Cardiac muscle cell (in vitro differentiated cells and primary cell): ENCODE measurements at regions not wholly inside any gene's neighbourhood (a gene's known extent, or its start where the extent isn't known, plus 50 kb on each side); places are given as distances from the start of the nearest gene placed in this dataset.

ENCODE experiments used
- DNase-seq, 2 donors: peaks; one replicate each; pipeline versions ENCODE4 v3.0.0 to v3.0.0-alpha.2; 2010 to 2017; ENCODE audit warnings: low read depth in 1 of 2, low spot score in 1 of 2
- H3K27ac ChIP-seq: fragments of 200-600 bp; sonication (generic); 2 replicates; pipeline ENCODE4 v1.5.1; 2016
- H3K27me3 ChIP-seq: fragments of 200-600 bp; sonication (generic); 2 replicates; pipeline ENCODE4 v1.6.0; 2016; ENCODE audit warnings: control low read depth
- H3K36me3 ChIP-seq: fragments of 200-600 bp; sonication (generic); 2 replicates; pipeline ENCODE4 v1.5.1; 2016; ENCODE audit warnings: control low read depth
- H3K4me1 ChIP-seq: fragments of 200-600 bp; sonication (generic); 2 replicates; pipeline ENCODE4 v1.8.1; 2017; ENCODE audit warnings: low read depth, mild to moderate bottlenecking, mixed run types
- H3K4me3 ChIP-seq: fragments of 200-600 bp; sonication (generic); 2 replicates; pipeline ENCODE4 v1.5.1; 2016; ENCODE audit warnings: mild to moderate bottlenecking
- H3K9me3 ChIP-seq: fragments of 200-600 bp; sonication (generic); 2 replicates; pipeline ENCODE4 v1.5.1; 2017; ENCODE audit warnings: low read depth, mild to moderate bottlenecking, control low read depth
- TF ChIP-seq, protein P1 (sequence below): IDR thresholded peaks from 2 replicates; pipeline ENCODE4 v1.5.1; 2012; ENCODE audit warnings: low read depth, mild to moderate bottlenecking, low read length

DNA sequence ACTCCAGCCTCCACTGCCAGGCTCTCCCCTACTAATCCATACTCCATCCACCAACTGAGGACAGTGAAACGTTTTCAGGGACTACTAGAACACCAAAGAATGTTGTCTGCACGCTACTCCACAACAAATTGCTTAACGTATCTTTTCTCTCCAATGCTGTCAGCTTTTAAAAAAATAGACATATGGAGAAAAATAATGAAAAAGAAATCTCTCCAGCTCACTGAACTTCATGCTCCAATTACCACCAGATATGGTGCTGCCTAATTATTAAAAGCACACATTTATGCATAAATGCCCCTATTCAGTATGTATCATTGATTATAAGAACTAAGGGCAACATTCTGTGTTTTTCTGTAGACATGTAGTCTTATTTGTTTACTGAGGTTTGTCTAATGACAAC is 672.2 kb upstream of the ANO3 start:
- H3K27ac ChIP-seq, result no peak overlapping the region

DNA sequence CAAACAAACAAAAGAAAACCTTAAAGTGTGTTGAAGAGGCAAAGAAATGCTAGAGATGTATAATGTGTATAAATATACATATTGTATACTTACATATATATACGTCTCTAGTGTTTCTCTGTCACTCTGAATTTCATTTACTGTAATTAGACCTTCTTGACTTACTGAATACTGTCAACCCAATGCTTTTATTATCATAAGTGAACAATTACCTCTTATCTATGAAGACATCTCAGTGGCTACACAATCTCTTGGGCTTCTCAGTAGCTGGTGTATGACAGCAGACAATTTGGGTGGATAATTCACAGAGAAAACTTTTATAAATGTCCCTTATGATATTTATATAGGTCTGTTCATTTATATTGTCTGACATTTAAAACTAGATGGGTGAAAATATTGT is 664.1 kb upstream of the ANO3 start:
- no peak overlapping the region for H3K4me3 ChIP-seq
- H3K36me3 ChIP-seq, result no peaks in the 10 kb centered on the region
- H3K9me3 ChIP-seq, result no peaks in the 10 kb centered on the region
- no peak for DNase-seq
- no peak overlapping the region for H3K27ac ChIP-seq
- H3K4me1 ChIP-seq, result no peaks in the 10 kb centered on the region
- TF ChIP-seq, protein P1, sequence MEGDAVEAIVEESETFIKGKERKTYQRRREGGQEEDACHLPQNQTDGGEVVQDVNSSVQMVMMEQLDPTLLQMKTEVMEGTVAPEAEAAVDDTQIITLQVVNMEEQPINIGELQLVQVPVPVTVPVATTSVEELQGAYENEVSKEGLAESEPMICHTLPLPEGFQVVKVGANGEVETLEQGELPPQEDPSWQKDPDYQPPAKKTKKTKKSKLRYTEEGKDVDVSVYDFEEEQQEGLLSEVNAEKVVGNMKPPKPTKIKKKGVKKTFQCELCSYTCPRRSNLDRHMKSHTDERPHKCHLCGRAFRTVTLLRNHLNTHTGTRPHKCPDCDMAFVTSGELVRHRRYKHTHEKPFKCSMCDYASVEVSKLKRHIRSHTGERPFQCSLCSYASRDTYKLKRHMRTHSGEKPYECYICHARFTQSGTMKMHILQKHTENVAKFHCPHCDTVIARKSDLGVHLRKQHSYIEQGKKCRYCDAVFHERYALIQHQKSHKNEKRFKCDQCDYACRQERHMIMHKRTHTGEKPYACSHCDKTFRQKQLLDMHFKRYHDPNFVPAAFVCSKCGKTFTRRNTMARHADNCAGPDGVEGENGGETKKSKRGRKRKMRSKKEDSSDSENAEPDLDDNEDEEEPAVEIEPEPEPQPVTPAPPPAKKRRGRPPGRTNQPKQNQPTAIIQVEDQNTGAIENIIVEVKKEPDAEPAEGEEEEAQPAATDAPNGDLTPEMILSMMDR, result no peak
- no peaks in the 10 kb centered on the region for H3K27me3 ChIP-seq

More for the DNA sequence above, 672.2 kb upstream of the ANO3 start:
- TF ChIP-seq, protein P1, result no peak
- H3K36me3 ChIP-seq, result no peaks in the 10 kb centered on the region
- H3K27me3 ChIP-seq, result no peaks in the 10 kb centered on the region
- no peak overlapping the region for H3K4me3 ChIP-seq
- H3K4me1 ChIP-seq, result no peaks in the 10 kb centered on the region
- no peaks in the 10 kb centered on the region for H3K9me3 ChIP-seq
- no peak for DNase-seq

DNA sequence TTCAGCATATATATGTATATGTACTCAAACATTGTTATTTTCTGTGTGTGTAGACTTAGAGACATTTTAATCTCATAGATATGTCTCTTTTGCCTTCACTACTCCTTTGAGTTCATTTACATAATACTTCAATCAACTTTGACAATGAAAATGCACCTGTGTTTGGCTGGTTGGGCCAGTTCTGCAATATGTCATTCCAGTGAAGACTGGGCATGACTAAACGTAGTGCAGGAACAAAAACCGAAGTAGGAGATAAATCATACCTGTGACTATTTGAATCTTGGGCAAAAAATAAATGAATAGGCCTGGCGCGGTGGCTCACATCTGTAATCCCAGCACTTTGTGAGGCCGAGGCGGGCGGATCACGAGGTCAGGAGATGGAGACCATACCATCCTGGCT is 640.0 kb upstream of the ANO3 start:
- Histone ChIP-seq H3K9me3 (no peaks in the 10 kb centered on the region), H3K4me1 (no peaks in the 10 kb centered on the region), H3K27me3 (no peaks in the 10 kb centered on the region), H3K4me3 (no peak overlapping the region), H3K36me3 (no peaks in the 10 kb centered on the region), H3K27ac (no peak overlapping the region)
- TF ChIP-seq, protein P1, result no peak
- DNase-seq, result no peak

DNA sequence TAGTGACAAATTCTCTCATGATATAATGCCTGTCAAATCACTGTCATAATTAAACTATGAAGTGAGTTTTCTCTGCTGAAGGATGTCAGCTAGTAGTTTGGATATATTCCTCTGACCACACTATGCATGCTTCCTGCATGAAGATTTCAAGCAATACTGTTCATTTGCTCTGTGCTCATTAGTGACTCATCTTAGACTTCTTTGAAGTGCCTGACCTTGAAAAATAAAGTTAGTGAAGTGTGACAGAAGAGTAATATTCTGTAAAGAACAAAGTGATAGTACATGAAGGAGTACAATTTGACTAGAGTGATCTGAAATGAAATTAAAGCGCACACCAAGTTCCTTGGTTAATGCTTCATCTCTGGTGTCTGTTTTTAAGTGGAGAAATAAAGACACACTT is 629.5 kb upstream of the ANO3 start:
- Histone ChIP-seq H3K27ac (no peak overlapping the region), H3K36me3 (no peaks in the 10 kb centered on the region), H3K27me3 (no peaks in the 10 kb centered on the region), H3K9me3 (no peaks in the 10 kb centered on the region), H3K4me1 (no peaks in the 10 kb centered on the region), H3K4me3 (no peak overlapping the region)
- DNase-seq, result no peak
- TF ChIP-seq, protein P1, result no peak

DNA sequence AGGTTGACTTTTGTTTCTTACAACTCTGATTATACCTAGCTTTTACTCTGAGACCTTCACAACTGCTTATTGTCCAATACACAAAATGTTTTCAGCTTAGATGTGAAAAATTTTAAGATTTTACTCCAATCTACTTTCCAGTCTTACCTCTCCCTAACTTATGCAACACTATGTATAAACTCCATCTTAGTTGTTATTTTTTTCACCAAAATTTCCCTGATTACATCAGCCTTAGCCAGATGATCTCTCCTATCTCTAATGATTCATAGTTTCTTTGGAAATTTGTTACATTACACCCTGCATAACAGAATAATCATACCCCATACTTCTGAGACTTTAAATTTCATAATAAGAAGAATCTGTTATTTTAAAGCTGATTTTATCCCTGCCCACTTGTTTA is 621.0 kb upstream of the ANO3 start:
- Histone ChIP-seq H3K4me1 (no peaks in the 10 kb centered on the region), H3K27me3 (no peaks in the 10 kb centered on the region), H3K27ac (no peak overlapping the region), H3K36me3 (no peaks in the 10 kb centered on the region), H3K4me3 (no peak overlapping the region), H3K9me3 (no peaks in the 10 kb centered on the region)
- peak in 1 of 2 donors; percentile 14 for DNase-seq
- TF ChIP-seq, protein P1, result no peak

DNA sequence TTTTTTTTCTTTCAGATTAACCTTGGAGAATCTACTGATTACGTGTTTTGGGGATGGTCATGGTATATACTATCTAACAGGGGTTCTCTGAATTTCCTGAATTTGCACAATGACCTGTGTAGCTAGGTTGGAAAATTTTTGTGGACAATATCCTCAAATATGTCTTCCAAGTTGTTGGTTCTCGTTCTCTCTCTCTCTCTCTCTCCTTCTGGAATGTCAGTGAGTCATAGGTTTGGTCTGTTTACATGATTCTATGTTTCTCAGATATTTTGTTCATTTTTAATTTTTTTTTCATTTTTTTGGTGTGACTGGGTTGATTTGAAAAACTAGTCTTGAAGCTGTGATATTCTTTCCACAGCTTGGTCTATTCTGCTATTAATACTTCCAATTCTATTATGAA is 604.0 kb upstream of the ANO3 start:
- H3K27me3 ChIP-seq, result no peaks in the 10 kb centered on the region
- no peak overlapping the region for H3K4me3 ChIP-seq
- TF ChIP-seq, protein P1, result no peak
- H3K9me3 ChIP-seq, result no peaks in the 10 kb centered on the region
- no peaks in the 10 kb centered on the region for H3K36me3 ChIP-seq
- peak in 1 of 2 donors; percentile 1 for DNase-seq
- no peak overlapping the region for H3K27ac ChIP-seq
- no peaks in the 10 kb centered on the region for H3K4me1 ChIP-seq
